Astrocyte (in vitro differentiated cells and primary cell): ENCODE measurements at regions not wholly inside any gene's neighbourhood (a gene's known extent, or its start where the extent isn't known, plus 50 kb on each side); places are given as distances from the start of the nearest gene placed in this dataset.
A peak's percentile ranks its signal among the peaks of the same experiment; 100 is the strongest.

Experiments
- DNase-seq: peaks from one replicate; pipeline ENCODE4 v3.0.0-alpha.2; 2010; ENCODE audit warnings: low read depth
- FAIRE-seq: peaks from 2 replicates; lab custom pipeline; 2011; peaks lifted over from hg19 to GRCh38; lab: Jason Lieb, UNC
- H2AFZ ChIP-seq: 2 replicates; pipeline ENCODE4 v1.6.0; 2012; ENCODE audit warnings: low read depth, low read length, inconsistent platforms
- H3K27ac ChIP-seq: 2 replicates; pipeline ENCODE4 v1.5.1; 2011; ENCODE audit warnings: low read depth, low read length, inconsistent platforms
- H3K27me3 ChIP-seq: 2 replicates; pipeline ENCODE4 v1.6.0; 2011; ENCODE audit warnings: low read length, inconsistent platforms; ENCODE audit not compliant: insufficient read depth
- H3K36me3 ChIP-seq: 2 replicates; pipeline ENCODE4 v1.5.1; 2011; ENCODE audit warnings: low read length, inconsistent platforms; ENCODE audit not compliant: insufficient read depth
- H3K4me1 ChIP-seq: 2 replicates; pipeline ENCODE4 v1.5.1; 2011; ENCODE audit warnings: low read length, inconsistent platforms; ENCODE audit not compliant: insufficient read depth
- H3K4me2 ChIP-seq: 2 replicates; pipeline ENCODE4 v1.6.0; 2012; ENCODE audit warnings: low read length, inconsistent platforms
- H3K4me3 ChIP-seq: 2 replicates; pipeline ENCODE4 v1.5.1; 2011; ENCODE audit warnings: low read depth, mild to moderate bottlenecking, low read length, inconsistent platforms; ENCODE audit not compliant: insufficient read depth
- H3K79me2 ChIP-seq: 2 replicates; pipeline ENCODE4 v1.6.0; 2012; ENCODE audit warnings: mild to moderate bottlenecking, low read length, inconsistent platforms; ENCODE audit not compliant: insufficient read depth
- H3K9ac ChIP-seq: 2 replicates; pipeline ENCODE4 v1.6.0; 2012; ENCODE audit warnings: mild to moderate bottlenecking, low read length, inconsistent platforms
- H3K9me3 ChIP-seq: 2 replicates; pipeline ENCODE4 v1.5.1; 2012; ENCODE audit warnings: low read depth, mild to moderate bottlenecking, low read length, inconsistent platforms; ENCODE audit not compliant: insufficient read depth
- H4K20me1 ChIP-seq: 2 replicates; pipeline ENCODE4 v1.6.0; 2012; ENCODE audit warnings: low read length, inconsistent platforms; ENCODE audit not compliant: insufficient read depth
- H3K27ac Mint-ChIP-seq: one replicate; pipeline ENCODE4 v1.8.0; 2021; ENCODE audit warnings: mild to moderate bottlenecking, mixed read lengths; ENCODE audit not compliant: unreplicated experiment
- H3K27me3 Mint-ChIP-seq: one replicate; pipeline ENCODE4 v1.8.0; 2021; ENCODE audit warnings: low read depth, mixed read lengths; ENCODE audit not compliant: unreplicated experiment
- H3K36me3 Mint-ChIP-seq: one replicate; pipeline ENCODE4 v1.8.0; 2021; ENCODE audit warnings: low read depth, mixed read lengths; ENCODE audit not compliant: unreplicated experiment
- H3K4me1 Mint-ChIP-seq: one replicate; pipeline ENCODE4 v1.8.0; 2021; ENCODE audit warnings: low read depth, mixed read lengths; ENCODE audit not compliant: unreplicated experiment
- H3K4me3 Mint-ChIP-seq: one replicate; pipeline ENCODE4 v1.8.0; 2021; ENCODE audit warnings: mild to moderate bottlenecking, moderate library complexity, mixed read lengths; ENCODE audit not compliant: unreplicated experiment
- H3K9me3 Mint-ChIP-seq: one replicate; pipeline ENCODE4 v1.8.0; 2021; ENCODE audit warnings: mild to moderate bottlenecking, mixed read lengths; ENCODE audit not compliant: unreplicated experiment
- CTCF ChIP-seq: IDR thresholded peaks from 2 replicates; pipeline ENCODE4 v1.5.1; 2011; ENCODE audit warnings: low read depth, mild to moderate bottlenecking, inconsistent platforms, low read length, moderate library complexity; ENCODE audit not compliant: insufficient read depth
- EZH2 ChIP-seq: IDR thresholded peaks from 2 replicates; pipeline ENCODE4 v1.6.1; 2012; ENCODE audit warnings: mild to moderate bottlenecking, low read length, inconsistent platforms; ENCODE audit not compliant: insufficient read depth

- H3K36me3 ChIP-seq: no peaks in the 10 kb centered on the region
- Mint-ChIP-seq H3K9me3 (peaks cover 4% of the 10 kb centered on the region), H3K4me1 (no peaks in the 10 kb centered on the region), H3K36me3 (peaks cover 3% of the 10 kb centered on the region), H3K27ac (no peak overlapping the region), H3K27me3 (no peaks in the 10 kb centered on the region), H3K4me3 (no peak overlapping the region)
- DNase-seq (peak; percentile 22), FAIRE-seq (no peak)
- TF ChIP-seq EZH2 (no peak), CTCF (no peak)
- no peaks in the 10 kb centered on the region for H3K79me2 ChIP-seq
- H4K20me1 ChIP-seq: no peaks in the 10 kb centered on the region
- H3K27me3 ChIP-seq: no peaks in the 10 kb centered on the region
- H3K4me1 ChIP-seq: no peaks in the 10 kb centered on the region
- H3K27ac ChIP-seq: no peak overlapping the region
- no peak overlapping the region for H3K9ac ChIP-seq
- no peak overlapping the region for H3K4me2 ChIP-seq
- no peaks in the 10 kb centered on the region for H3K9me3 ChIP-seq
- H3K4me3 ChIP-seq: no peak overlapping the region
- H2AFZ ChIP-seq: peak overlapping the region; percentile 6
These were observed 337.3 kb upstream of the CBLB start for GRCh38 chr3:106206146-106206545.

GRCh38 chr3:106206613-106207012 is 337.8 kb upstream of the CBLB start:
- H3K4me3 Mint-ChIP-seq: no peak overlapping the region
- Histone ChIP-seq H3K27me3 (no peaks in the 10 kb centered on the region), H3K4me1 (no peaks in the 10 kb centered on the region), H3K79me2 (no peaks in the 10 kb centered on the region), H3K27ac (no peak overlapping the region), H3K4me3 (no peak overlapping the region), H2AFZ (no peak overlapping the region), H3K9ac (no peak overlapping the region), H3K9me3 (no peaks in the 10 kb centered on the region), H3K4me2 (no peak overlapping the region), H4K20me1 (no peaks in the 10 kb centered on the region), H3K36me3 (no peaks in the 10 kb centered on the region)
- no peak for DNase-seq
- H3K36me3 Mint-ChIP-seq: peaks cover 3% of the 10 kb centered on the region
- peaks cover 2% of the 10 kb centered on the region for H3K4me1 Mint-ChIP-seq
- no peak for TF ChIP-seq EZH2
- peaks cover 4% of the 10 kb centered on the region for H3K9me3 Mint-ChIP-seq
- FAIRE-seq: peak; percentile 41
- H3K27me3 Mint-ChIP-seq: no peaks in the 10 kb centered on the region
- H3K27ac Mint-ChIP-seq: no peak overlapping the region

- Histone ChIP-seq H2AFZ (no peak overlapping the region), H3K4me3 (no peak overlapping the region), H3K27ac (no peak overlapping the region), H3K27me3 (no peaks in the 10 kb centered on the region), H4K20me1 (no peaks in the 10 kb centered on the region), H3K4me2 (no peak overlapping the region), H3K9me3 (no peaks in the 10 kb centered on the region), H3K36me3 (no peaks in the 10 kb centered on the region), H3K79me2 (no peaks in the 10 kb centered on the region), H3K9ac (no peak overlapping the region), H3K4me1 (no peaks in the 10 kb centered on the region)
- Mint-ChIP-seq H3K27ac (no peak overlapping the region), H3K9me3 (peaks cover 4% of the 10 kb centered on the region), H3K36me3 (peaks cover 3% of the 10 kb centered on the region), H3K27me3 (no peaks in the 10 kb centered on the region), H3K4me3 (no peak overlapping the region), H3K4me1 (peaks cover 4% of the 10 kb centered on the region)
- FAIRE-seq (no peak), DNase-seq (no peak)
- TF ChIP-seq EZH2 (no peak), CTCF (no peak)
These were observed 339.4 kb upstream of the CBLB start for GRCh38 chr3:106208251-106208650.
